ENCODE measurements at regions not wholly inside any gene's neighbourhood (a gene's known extent, or its start where the extent isn't known, plus 50 kb on each side); places are given as distances from the start of the nearest gene placed in this dataset.

- no peak for DNase-seq (ENCODE audit: low spot score)
These were observed 86.8 kb downstream of the CCT6B start for GRCh38 chr17:34874478-34874877.

- no peak for DNase-seq (ENCODE audit: low spot score)
These were observed 88.6 kb downstream of the CCT6B start for GRCh38 chr17:34872640-34873039.

GRCh38 chr17:34869641-34870040, 91.6 kb downstream of the CCT6B start:
- no peak for DNase-seq (ENCODE audit: low spot score)

DNA sequence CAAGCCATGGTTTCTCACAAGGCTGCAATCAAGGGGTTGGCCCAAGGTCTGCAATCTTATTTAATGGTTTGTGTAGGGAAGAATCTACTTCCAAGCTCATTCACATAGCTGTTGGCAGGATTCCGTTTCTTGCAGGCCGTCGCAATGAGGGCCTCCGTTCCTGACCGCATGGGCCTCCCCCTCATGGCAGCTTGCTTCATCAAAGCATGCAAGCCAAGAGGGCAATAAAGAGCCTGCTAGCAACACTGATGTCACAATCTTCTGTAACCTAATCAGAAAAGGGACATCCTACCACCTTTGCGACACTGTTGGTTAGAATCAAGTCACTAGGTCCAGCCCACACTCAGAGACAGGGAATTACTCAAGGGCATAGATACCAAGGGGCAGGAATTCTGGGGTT, 95.5 kb downstream of the CCT6B start:
- no peak for DNase-seq (ENCODE audit: low spot score)

DNA sequence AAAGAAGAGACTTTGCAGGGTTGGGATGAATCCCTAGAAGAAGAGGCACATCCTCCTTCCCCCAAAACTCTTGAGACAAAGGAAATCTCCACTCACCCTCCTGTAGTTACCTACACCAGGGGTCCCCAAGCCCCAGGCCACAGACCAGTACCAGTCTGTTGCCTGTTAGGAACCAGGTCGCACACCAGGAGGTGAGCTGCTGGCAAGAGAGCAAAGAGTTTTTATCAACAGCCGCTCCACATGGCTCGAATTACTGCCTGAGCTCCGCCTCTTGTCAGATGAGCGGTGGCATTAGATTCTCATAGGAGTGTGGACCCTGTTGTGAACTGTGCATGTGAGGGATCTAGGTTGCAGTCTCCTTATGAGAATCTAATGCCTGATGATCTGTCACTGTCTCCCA, 98.9 kb downstream of the CCT6B start:
- DNase-seq (ENCODE audit: low spot score): no peak

- DNase-seq (ENCODE audit: low spot score): no peak
These were observed 99.4 kb downstream of the CCT6B start for GRCh38 chr17:34861864-34862263.

DNA sequence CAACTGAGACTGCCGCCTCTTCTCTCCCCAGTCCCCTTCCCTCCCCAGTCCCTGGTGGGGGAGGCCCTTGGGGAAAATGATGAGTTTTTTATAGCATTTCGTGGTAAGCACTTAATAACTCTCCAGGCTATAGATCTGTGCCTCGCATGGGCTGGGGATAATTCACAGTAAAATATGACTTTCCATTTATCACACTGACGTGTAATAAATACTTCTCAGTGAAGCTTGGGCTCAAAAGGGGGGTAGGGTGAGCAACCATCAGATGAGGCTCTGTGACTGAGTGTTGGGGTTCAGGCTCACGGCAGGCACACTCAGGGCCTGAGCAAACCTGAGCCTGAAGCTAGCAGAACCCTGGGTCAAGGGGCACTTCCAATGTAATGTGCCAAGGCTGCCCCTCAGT, 101.6 kb downstream of the CCT6B start:
- no peak for DNase-seq (ENCODE audit: low spot score)

- DNase-seq (ENCODE audit: low spot score): no peak
These were observed 102.4 kb downstream of the CCT6B start for GRCh38 chr17:34858591-34859565.

DNA sequence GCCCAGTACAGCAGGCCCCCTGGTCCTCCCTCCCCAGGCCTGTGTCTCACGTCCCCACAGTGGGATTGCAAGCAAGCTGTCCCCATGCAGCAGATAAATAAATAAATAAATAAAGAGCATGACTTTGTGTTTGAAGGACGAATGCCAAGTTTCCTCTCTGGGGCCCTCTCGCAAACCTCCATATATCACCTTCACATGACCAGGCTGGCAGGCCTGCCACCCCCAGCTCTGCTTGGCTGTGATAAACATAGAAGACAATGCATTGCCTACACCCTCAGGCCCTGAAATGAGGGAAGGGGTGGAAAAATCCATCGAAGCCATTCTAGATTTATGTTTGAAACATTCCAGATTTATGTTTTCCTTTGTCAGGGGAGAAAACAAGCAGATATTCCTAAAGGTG, 107.3 kb downstream of the CCT6B start:
- no peak for DNase-seq (ENCODE audit: low spot score)

DNA sequence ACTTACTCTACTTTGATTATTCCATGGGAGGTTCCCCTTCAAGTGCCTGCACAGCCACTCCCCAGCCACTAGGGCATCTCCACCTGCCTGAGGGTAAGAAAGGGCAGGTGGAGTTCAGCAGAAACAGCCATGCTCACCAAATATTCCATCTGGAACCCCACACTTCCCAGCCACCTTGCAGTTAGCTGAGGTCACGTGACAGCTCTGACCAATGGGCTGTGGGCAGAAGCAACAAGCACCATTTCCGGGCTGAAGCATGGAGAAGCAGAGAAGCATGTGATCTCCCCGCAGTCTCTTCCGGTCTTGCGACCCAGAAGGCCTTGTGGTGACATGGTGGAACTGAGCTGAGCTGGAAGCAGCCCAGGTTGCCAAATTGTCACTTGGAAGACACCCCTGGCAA, 108.6 kb downstream of the CCT6B start:
- DNase-seq (ENCODE audit: low spot score): no peak

DNA sequence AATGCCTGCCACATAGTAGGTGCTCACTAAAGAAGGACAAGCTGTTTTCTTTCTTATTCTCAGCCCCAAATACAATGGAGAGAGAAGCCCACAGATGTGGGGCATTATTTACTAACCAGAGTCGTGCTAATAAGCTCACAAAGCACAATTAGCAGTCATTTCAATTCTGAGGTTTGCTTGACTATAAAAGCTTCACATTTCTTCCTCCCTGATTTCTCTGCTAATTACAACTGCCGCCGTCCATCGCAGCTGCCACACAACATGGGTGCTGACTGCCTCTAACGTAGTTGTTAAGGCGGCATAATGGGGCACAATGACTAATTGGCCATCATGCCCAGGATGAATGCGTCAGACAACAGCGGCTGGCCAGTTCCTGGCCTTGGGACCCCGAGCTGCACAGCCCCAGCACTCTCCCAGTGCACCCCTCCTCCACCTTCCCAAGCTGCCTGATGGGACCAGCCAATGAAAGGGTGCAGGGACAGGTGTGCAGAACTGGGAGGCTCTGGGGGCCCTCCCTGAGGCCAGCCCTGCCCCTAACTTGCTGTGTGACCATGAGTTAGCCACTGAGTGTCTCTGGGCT, 109.2 kb downstream of the CCT6B start:
- no peak for DNase-seq (ENCODE audit: low spot score)

- no peak for DNase-seq (ENCODE audit: low spot score)
These were observed 110.3 kb downstream of the CCT6B start for GRCh38 chr17:34850964-34851363.

- DNase-seq (ENCODE audit: low spot score): no peak
These were observed 111.2 kb downstream of the CCT6B start for GRCh38 chr17:34850023-34850422.

- DNase-seq (ENCODE audit: low spot score): no peak
These were observed 113.3 kb downstream of the CCT6B start for GRCh38 chr17:34847938-34848337.

- DNase-seq (ENCODE audit: low spot score): no peak
These were observed 116.0 kb downstream of the CCT6B start for GRCh38 chr17:34845296-34845695.

GRCh38 chr17:34843682-34844081, 117.6 kb downstream of the CCT6B start:
- no peak for DNase-seq (ENCODE audit: low spot score)

DNA sequence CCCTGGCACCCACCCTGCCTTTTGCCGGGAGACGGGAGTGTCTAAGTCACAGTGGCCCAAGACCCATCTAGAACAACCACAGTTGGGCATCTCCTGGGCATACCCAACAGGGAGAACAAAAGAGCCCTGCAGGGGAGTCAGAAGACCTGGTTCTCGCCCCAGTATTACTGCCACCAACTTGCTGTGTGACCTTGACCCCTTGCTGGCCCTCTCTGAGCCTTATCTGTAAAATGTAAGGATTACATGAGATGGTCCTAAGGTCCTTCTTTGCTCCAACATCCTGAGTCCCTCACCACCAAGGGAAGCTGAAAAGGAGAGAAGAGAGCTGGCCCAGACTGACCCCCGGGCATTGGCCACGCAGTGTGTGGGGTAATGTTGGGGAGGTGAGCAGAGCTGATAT, 119.0 kb downstream of the CCT6B start:
- DNase-seq (ENCODE audit: low spot score): no peak

- no peak for DNase-seq (ENCODE audit: low spot score)
These were observed 119.8 kb downstream of the CCT6B start for GRCh38 chr17:34841467-34841866.

DNA sequence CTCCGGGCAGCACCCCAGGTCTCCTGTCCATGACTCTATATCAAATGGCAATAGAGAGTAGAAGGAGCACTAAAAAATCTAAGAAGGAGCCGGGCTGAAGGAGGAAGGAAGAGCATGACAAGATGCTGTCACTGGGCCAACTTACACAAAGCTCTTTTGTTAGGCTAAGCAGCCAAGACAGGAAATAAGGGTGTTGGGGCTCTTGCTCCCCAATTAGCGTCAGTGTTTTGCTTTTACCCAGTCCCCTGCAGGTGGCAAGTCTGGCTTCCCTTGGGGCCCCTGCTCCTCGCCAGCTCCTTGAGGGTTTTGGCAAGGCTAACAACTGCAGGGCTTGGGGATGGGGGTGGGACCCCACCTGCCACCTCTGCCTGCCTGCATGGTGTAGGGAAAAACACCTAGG, 120.5 kb downstream of the CCT6B start:
- DNase-seq (ENCODE audit: low spot score): no peak

DNA sequence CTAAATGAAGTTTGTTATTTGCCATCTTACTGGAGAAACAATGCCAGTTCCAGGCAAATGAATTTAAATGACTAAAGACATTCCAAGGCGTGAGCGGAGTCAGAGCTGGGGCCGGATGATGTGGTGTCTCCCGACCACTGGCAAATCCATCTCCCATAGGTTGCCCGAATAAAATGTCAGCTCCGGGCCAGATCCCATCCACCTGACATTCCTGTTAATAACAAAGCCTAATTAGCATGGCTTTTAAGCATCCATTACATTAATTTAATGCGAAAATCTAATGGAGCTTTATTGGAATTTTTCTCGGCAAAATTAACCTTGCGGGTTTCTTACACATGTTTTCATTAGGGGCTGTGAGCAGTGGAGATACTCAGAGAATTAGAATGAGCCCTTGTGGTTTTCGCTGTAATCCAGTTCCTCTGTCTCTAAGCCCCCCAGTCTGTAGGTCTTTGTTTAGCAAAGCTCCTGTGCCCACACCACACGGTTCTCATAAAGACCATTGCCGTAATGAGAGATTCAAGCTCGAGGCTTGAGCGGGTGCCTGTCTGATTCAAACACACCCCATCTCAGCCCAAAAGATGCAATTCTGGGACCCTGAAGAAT, 123.3 kb downstream of the CCT6B start:
- DNase-seq (ENCODE audit: low spot score): no peak

DNA sequence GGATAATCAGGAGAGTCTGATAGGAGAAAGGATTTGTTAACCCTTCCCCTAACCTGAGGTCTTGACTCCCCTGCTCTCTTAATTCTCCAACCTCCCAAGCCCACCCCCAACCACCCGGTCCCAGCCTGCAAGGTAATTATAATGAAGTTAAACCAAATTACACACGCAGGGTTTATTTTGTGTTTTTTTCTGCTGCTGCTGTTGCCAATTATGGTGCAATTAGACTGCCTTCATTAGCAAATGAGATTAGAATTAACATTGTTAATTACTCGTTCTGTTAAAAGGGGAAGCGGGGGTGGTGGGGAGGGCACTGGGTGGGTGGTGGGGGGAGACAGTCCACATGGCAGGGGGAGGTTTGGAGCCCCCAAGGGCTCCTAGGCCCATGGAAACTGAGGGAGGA, 128.9 kb downstream of the CCT6B start:
- no peak for DNase-seq (ENCODE audit: low spot score)

DNA sequence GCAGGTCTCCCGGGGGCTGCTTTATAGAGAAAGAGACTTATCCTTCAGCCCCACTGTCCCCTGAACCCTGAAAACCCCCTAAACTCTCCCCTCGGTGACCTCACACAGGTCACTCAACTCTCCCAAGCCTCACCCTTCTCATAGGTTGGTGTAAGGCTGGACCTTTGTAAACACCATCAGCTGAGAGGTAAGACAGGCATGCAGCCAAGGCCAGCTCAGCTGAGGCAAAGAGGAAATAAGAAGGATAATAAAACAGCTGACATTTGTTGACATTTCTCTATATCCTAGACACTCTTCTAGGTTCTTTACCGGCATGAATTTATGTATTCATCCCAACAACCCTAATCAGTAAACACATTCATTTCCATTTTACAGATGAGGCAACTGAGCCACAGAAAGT, 134.3 kb downstream of the CCT6B start:
- no peak for DNase-seq (ENCODE audit: low spot score)

DNA sequence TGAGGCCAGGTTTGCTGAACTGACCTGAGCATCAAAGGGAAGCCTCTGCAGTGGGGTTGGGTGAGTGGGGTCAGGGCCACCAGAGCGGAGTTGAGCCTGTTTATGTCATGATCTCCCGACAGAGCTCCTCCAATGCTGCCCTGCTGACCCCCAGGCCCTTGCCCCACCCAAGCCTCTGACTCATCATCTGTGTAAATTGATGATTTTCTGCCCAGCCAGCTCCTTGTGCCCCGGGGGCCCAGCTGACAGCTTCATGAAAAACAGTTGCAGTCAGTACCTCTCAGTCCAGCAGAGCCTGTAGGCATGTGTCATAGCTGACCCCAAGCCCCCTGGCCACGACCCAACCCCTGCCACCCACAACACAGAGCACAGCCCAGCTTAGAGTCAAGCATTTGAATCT, 134.9 kb downstream of the CCT6B start:
- DNase-seq (ENCODE audit: low spot score): no peak

Measured in AG08395 (cell line).